ENCODE measurements at regions not wholly inside any gene's neighbourhood (a gene's known extent, or its start where the extent isn't known, plus 50 kb on each side); places are given as distances from the start of the nearest gene placed in this dataset.

DNA sequence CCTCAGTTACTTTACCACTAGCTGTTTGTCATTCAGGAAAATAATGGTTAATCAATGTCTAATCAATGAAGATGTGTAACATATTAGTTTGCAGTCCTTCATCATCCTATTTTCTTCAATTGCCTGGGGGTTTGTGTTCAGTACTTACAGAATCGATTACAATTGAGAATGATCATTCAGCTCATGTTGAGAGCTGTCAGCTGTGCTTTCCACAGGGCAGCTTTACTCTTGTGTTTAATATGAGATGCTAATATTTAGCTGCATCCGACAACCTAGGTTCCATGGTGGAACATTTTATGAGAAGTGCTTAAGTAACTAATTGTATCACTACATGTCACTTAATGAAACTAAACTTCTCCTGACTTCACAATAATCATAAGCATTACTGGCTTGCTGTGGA, 191.9 kb downstream of the GRB14 start:
- TF ChIP-seq, protein P1, sequence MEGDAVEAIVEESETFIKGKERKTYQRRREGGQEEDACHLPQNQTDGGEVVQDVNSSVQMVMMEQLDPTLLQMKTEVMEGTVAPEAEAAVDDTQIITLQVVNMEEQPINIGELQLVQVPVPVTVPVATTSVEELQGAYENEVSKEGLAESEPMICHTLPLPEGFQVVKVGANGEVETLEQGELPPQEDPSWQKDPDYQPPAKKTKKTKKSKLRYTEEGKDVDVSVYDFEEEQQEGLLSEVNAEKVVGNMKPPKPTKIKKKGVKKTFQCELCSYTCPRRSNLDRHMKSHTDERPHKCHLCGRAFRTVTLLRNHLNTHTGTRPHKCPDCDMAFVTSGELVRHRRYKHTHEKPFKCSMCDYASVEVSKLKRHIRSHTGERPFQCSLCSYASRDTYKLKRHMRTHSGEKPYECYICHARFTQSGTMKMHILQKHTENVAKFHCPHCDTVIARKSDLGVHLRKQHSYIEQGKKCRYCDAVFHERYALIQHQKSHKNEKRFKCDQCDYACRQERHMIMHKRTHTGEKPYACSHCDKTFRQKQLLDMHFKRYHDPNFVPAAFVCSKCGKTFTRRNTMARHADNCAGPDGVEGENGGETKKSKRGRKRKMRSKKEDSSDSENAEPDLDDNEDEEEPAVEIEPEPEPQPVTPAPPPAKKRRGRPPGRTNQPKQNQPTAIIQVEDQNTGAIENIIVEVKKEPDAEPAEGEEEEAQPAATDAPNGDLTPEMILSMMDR (IDR thresholded peaks at IDR 0.05) = no peak
- no peak for TF ChIP-seq POLR2A (IDR thresholded peaks at IDR 0.05)

All from vagina (tissue), 2 donors.